ENCODE measurements at regions not wholly inside any gene's neighbourhood (a gene's known extent, or its start where the extent isn't known, plus 50 kb on each side); places are given as distances from the start of the nearest gene placed in this dataset.

- Histone ChIP-seq H3K4me1 (ENCODE audit: control insufficient read depth in 1 of 2, insufficient read depth in 1 of 2, low read depth in 1 of 2, low read length in 1 of 2) (no peaks in the 10 kb centered on the region), H3K36me3 (no peaks in the 10 kb centered on the region), H3K9me3 (no peaks in the 10 kb centered on the region), H3K27ac (no peak overlapping the region), H3K4me3 (ENCODE audit: low read depth in 1 of 2, low read length in 1 of 2) (no peak overlapping the region), H3K27me3 (peaks cover 19% of the 10 kb centered on the region)
- no peak for TF ChIP-seq CTCF (IDR thresholded peaks at IDR 0.05)
Measured at GRCh38 chr22:27434898-27435297, 366.7 kb downstream of the MN1 start.

- Histone ChIP-seq H3K9me3 (no peaks in the 10 kb centered on the region), H3K36me3 (no peaks in the 10 kb centered on the region), H3K27me3 (peaks cover 19% of the 10 kb centered on the region), H3K4me3 (ENCODE audit: low read depth in 1 of 2, low read length in 1 of 2) (no peak overlapping the region), H3K27ac (no peak overlapping the region), H3K4me1 (ENCODE audit: control insufficient read depth in 1 of 2, insufficient read depth in 1 of 2, low read depth in 1 of 2, low read length in 1 of 2) (no peaks in the 10 kb centered on the region)
- TF ChIP-seq CTCF (IDR thresholded peaks at IDR 0.05) = no peak
Measured at GRCh38 chr22:27435844-27436576, 365.5 kb downstream of the MN1 start.

GRCh38 chr22:27436591-27436990 lies 365.0 kb downstream of the MN1 start:
- TF ChIP-seq CTCF (IDR thresholded peaks at IDR 0.05) = no peak
- Histone ChIP-seq H3K27me3 (peaks cover 19% of the 10 kb centered on the region), H3K9me3 (no peaks in the 10 kb centered on the region), H3K4me1 (ENCODE audit: control insufficient read depth in 1 of 2, insufficient read depth in 1 of 2, low read depth in 1 of 2, low read length in 1 of 2) (no peaks in the 10 kb centered on the region), H3K27ac (no peak overlapping the region), H3K4me3 (ENCODE audit: low read depth in 1 of 2, low read length in 1 of 2) (no peak overlapping the region), H3K36me3 (no peaks in the 10 kb centered on the region)

GRCh38 chr22:27437570-27437969 lies 364.0 kb downstream of the MN1 start:
- no peak for TF ChIP-seq CTCF (IDR thresholded peaks at IDR 0.05)
- Histone ChIP-seq H3K27me3 (peaks cover 19% of the 10 kb centered on the region), H3K36me3 (no peaks in the 10 kb centered on the region), H3K4me1 (ENCODE audit: control insufficient read depth in 1 of 2, insufficient read depth in 1 of 2, low read depth in 1 of 2, low read length in 1 of 2) (no peaks in the 10 kb centered on the region), H3K27ac (no peak overlapping the region), H3K4me3 (ENCODE audit: low read depth in 1 of 2, low read length in 1 of 2) (no peak overlapping the region), H3K9me3 (no peaks in the 10 kb centered on the region)

- Histone ChIP-seq H3K9me3 (no peaks in the 10 kb centered on the region), H3K36me3 (no peaks in the 10 kb centered on the region), H3K4me1 (ENCODE audit: control insufficient read depth in 1 of 2, insufficient read depth in 1 of 2, low read depth in 1 of 2, low read length in 1 of 2) (no peaks in the 10 kb centered on the region), H3K4me3 (ENCODE audit: low read depth in 1 of 2, low read length in 1 of 2) (no peak overlapping the region), H3K27ac (no peak overlapping the region), H3K27me3 (peaks cover 19% of the 10 kb centered on the region)
- TF ChIP-seq CTCF (IDR thresholded peaks at IDR 0.05) = no peak
Measured at GRCh38 chr22:27438271-27438980, 363.1 kb downstream of the MN1 start.
